HG02938 (cell line): ENCODE measurements at regions not wholly inside any gene's neighbourhood (a gene's known extent, or its start where the extent isn't known, plus 50 kb on each side); places are given as distances from the start of the nearest gene placed in this dataset.
"Not testable (repeated sequence)": the region's sequence is repeated elsewhere in the genome, so short reads cannot be mapped to it uniquely, and the experiment has no call there.

Experiments
- ATAC-seq: cut with Tn5 transposase; IDR thresholded peaks from one replicate; pipeline ENCODE4 v1.9.1; 2021; ENCODE audit warnings: mild to moderate bottlenecking, moderate library complexity; ENCODE audit not compliant: unreplicated experiment

GRCh38 chr13:74555651-74556420 lies 421.6 kb upstream of the KLF12 start:
- no peak for ATAC-seq

- no peak for ATAC-seq
These were observed 421.0 kb upstream of the KLF12 start for GRCh38 chr13:74555276-74555625.

- ATAC-seq: no peak
These were observed 420.5 kb upstream of the KLF12 start for GRCh38 chr13:74554569-74555275.

- no peak for ATAC-seq
These were observed 415.8 kb upstream of the KLF12 start for GRCh38 chr13:74550039-74550438.

GRCh38 chr13:74536649-74537048 lies 402.4 kb upstream of the KLF12 start:
- not testable (repeated sequence) for ATAC-seq

GRCh38 chr13:74533226-74533625 lies 399.0 kb upstream of the KLF12 start:
- ATAC-seq: no peak

- no peak for ATAC-seq
These were observed 395.8 kb upstream of the KLF12 start for GRCh38 chr13:74530011-74530410.

GRCh38 chr13:74528734-74529513 lies 394.7 kb upstream of the KLF12 start:
- ATAC-seq: no peak

GRCh38 chr13:74523057-74523456 lies 388.9 kb upstream of the KLF12 start:
- no peak for ATAC-seq

GRCh38 chr13:74511523-74511922 lies 377.3 kb upstream of the KLF12 start:
- no peak for ATAC-seq

GRCh38 chr13:74487091-74487722 lies 353.0 kb upstream of the KLF12 start:
- no peak for ATAC-seq

GRCh38 chr13:74485757-74486156 lies 351.6 kb upstream of the KLF12 start:
- no peak for ATAC-seq

GRCh38 chr13:74479124-74479523 lies 344.9 kb upstream of the KLF12 start:
- ATAC-seq: no peak

- ATAC-seq: no peak
These were observed 342.6 kb upstream of the KLF12 start for GRCh38 chr13:74476788-74477187.

GRCh38 chr13:74476365-74476764 lies 342.2 kb upstream of the KLF12 start:
- no peak for ATAC-seq

- ATAC-seq: no peak
These were observed 332.7 kb upstream of the KLF12 start for GRCh38 chr13:74466864-74467263.

- ATAC-seq: no peak
These were observed 331.8 kb upstream of the KLF12 start for GRCh38 chr13:74466020-74466419.

- ATAC-seq: no peak
These were observed 331.1 kb upstream of the KLF12 start for GRCh38 chr13:74465271-74465670.

- no peak for ATAC-seq
These were observed 330.5 kb upstream of the KLF12 start for GRCh38 chr13:74464670-74465069.

- no peak for ATAC-seq
These were observed 326.8 kb upstream of the KLF12 start for GRCh38 chr13:74461011-74461410.

GRCh38 chr13:74452881-74453280 lies 318.7 kb upstream of the KLF12 start:
- ATAC-seq: no peak
